NCI-H1048 (cell line): ENCODE measurements at regions not wholly inside any gene's neighbourhood (a gene's known extent, or its start where the extent isn't known, plus 50 kb on each side); places are given as distances from the start of the nearest gene placed in this dataset.
"Not testable (repeated sequence)": the region's sequence is repeated elsewhere in the genome, so short reads cannot be mapped to it uniquely, and the experiment has no call there.

ENCODE experiments used
- DNase-seq: peaks from one replicate; lab custom pipeline; 2025; lab: John Stamatoyannopoulos, UW

DNA sequence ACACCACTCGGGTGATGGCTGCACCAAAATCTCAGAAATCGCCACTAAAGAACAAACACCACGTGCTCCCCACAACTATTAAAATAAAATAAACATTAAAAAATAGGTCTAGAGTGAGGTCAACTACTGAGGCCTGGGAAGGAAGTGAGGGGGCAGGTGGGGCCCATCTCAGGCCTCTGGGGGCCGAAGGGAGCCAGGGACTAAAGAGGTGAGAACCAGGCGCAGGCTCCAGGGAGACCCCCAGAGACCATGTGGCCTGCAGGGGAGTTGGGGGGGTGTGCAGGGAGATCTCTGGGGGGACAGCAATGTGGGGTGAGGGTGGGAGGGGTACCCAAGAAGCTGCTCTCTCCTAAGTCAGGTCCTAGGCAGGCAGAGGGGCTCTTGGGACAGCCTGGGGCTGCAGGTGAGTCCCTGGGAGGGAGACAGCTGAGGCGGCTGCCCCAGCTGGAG, 111.3 kb upstream of the SMURF2 start:
- no peak for DNase-seq

DNA sequence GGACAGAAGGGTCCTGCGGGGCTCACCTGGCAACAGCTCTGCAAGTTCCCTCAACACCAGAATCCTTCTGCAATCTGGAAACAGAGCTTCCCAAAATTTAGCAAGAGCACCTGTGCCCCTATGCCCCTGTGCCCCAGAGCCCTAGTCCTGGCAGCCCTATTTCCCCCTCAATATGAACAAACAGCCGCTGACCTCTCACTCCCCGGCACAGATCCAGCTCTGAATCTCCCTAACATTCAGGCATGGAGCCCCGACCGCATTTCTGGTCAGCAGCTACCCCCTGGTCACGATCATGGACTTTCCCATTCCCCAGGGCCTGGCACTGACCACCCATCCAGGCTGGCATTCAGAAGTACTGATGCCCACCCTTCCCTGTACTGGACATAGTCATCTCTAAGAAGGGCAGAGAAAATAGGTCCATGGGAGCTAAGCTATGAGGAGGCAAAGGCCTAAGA, 110.8 kb upstream of the SMURF2 start:
- DNase-seq: no peak

DNA sequence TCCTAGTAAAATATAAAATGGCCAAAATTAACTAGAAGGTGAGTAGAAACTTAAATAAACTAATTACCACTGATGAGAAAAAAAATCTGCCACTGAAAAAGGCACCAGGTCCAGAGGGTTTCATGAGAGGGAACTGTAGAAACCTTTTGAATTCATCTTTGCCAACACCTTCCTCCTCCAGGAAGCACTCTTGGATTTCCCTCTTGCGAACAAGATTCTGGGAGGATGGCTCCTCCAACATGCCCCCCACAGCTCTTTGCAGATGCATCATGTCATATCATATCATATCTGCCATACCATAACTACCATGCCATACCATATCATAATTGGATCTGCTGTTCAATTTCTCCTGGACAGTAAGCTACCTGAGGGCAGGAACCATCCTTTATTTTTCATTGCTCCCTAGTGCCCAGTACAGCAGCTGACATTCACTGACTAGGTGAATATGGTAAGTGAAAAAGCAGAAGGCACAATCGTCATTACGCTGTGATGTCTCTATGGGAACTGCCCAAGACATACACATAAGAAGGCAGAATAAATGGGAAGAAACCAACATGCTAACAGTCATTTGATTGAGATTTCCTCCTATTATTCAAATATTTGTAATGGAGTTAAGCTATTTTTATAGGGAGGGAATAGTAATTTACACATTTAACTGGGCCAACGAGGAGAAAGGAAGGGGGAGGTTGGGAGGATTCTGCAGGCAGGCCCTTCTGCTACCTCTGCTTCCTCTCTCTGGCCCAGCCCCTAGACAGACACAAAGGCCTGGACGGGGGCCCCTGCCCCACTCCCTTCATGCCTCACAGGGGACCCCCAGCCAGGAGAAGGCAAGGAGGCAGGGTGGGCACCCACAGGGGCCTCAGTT, 110.1 kb upstream of the SMURF2 start:
- no peak for DNase-seq

DNA sequence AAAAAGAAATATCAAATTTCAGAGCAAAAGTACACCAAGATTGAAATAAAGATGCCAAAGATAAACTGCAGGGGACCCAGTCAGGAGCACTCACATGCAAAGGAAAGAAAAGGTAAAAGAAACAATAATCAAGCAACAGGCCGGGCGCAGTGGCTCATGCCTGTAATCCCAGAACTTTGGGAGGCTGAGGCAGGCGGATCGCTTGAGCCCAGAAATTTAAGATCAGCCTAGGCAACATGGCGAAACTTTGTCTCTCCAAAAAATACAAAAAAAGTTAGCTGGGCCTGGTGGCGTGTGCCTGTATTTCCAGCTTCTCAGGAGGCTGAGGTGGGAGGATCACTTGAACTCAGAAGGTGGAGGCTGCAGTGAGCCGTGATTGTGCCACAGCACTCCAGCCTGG, 107.6 kb upstream of the SMURF2 start:
- no peak for DNase-seq

DNA sequence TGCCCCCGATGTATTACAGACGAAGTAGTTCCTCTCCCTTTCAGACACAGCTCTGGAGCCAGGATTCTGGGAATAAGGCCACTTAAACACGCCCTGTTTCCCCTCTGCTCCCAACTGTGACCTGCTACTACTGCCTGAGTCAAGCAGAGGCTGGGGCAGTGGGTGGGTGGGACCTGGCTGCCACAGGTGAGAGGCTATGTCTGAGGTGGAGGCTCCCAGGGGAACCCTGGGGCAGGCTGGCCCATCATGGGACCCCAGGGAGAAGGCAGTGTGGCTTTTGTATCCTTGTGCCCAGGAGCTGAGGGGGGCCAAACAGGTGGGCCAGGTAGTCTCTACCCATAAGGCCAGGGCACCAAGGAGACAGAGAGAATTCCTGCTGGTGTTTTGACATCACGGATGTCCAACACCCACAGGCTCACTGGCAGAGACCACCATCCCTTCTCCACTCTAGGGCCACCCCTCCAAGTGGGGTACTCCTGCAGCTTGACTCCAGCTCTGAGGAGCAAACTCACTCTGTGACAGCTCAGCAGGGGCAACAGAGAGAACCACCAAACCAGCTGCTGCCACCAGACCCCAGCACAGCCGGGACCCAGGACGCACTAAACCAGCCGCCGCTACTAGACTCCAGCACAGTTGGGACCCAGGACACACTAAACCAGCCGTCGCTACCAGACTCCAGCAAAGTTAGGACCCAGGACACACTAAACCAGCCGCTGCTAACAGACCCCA, 105.3 kb upstream of the SMURF2 start:
- DNase-seq: no peak

DNA sequence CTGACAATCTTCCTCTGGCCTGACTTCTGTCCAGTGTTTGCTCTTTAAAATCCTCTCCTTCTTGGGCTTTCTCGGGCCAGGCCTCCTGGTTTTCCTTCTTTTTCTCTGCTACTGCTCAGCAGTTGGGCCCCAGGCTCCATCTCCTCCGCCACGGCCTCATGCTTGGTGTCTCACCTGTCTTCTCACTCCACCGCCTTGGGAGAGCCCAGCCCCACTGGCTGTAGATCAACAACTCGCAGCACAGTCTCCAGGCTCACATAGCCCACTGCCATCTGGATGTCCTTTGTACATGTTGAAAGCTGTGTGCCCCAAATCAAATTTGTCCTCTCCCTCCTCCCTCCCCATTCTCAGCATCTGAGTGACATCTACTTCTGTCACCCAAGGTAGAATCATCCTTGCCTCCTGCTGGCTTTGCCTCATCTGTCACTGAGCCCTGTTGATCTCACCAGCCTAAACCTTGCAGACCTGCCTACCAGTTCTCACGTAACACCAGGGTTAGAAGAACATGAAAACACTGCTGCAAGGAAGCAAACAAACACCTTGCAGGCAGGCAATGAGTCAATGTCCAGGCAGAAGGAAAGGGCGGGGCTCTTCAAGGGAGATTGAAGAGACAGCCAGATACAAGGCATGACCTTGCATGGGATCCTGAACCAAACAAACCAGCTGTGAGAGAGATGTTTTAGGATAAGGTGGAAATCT, 103.2 kb upstream of the SMURF2 start:
- DNase-seq: no peak

DNA sequence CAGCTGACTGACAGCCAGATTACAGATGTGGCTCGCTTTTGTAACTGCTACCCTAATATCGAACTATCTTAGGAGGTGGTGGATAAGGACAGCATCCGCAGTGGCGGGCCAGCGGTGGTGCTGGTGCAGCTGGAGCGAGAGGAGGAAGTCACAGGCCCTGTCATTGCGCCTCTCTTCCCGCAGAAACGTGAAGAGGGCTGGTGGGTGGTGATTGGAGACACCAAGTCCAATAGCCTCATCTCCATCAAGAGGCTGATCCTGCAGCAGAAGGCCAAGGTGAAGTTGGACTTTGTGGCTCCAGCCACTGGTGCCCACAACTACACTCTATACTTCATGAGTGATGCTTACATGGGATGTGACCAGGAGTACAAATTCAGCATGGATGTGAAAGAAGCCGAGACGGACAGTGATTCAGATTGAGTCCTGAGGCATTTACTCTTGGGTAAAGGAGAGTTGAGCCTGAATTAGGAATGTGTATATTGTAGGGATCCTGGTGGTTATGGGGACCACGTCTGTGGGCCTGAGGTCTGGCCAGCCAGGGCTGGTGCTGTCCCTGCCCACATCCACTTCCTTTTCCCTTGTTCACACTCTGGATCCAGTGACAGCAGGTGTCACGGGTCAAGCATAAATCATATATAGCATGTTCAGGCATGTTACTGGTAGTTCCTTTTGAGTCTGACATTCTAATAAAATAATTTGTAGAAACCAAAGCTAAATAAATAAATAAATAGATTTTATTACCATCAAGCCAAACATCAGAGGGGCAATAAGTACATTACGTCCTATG, 89.0 kb upstream of the SMURF2 start:
- DNase-seq: no peak

DNA sequence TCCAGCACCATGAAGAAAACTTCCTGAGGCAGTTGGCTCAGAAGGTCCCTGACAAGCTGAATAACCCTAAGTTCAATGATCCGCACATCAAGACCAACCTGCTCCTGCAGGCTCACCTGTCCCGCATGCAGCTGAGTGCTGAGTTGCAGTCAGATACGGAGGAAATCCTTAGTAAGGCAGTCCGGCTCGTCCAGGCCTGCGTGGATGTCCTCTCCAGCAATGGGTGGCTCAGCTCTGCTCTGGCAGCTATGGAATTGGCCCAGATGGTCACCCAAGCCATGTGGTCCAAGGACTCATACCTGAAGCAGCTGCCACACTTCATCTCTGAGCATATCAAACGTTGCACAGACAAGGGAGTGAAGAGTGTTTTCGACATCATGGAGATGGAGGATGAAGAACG, 88.4 kb upstream of the SMURF2 start:
- no peak for DNase-seq

DNA sequence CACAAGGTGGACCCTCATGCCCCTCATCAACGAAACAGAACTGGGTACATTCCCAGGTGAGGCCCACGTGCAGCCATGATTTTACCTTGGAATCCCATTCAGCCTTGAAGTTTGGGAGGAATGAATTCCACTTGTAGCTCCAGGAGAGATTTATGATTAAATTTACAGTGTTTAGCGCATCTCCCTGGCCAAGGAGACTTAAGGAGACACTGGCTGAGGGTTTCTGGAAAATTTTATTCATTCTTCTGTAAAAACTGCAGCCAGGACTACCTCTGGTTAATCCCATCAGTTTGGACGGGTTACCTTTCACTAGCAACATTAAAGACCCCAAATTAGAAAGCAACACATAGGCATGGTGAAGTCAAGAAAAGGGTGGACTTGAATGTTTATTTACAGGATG, 87.2 kb upstream of the SMURF2 start:
- DNase-seq: no peak

DNA sequence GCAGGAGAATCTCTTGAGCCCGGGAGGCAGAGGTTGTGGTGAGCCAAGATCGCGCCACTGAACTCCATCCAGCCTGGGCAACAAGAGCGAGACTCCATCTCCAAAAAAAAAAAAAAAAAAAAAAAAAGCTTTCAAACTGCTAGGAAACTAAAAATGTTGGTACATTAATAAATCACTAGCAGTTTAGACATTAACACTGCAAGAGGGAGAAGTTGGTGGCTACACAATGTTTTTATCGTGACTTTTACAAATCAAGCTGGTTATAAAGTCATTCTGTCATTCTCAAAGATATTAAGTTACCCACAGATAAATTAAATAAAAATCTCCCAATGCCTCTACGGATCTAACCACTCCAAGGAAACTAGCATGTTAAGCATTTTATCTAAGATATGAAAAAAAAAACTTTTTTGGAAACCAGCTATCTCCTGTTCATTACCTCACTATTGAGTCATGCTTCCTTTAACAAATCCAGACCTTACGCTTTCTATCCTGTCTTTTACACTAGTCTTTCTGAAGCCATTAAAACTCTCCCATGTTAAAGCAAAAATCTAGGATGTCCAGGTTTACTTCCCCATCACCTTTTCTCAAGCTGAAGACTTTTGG, 85.9 kb upstream of the SMURF2 start:
- no peak for DNase-seq

DNA sequence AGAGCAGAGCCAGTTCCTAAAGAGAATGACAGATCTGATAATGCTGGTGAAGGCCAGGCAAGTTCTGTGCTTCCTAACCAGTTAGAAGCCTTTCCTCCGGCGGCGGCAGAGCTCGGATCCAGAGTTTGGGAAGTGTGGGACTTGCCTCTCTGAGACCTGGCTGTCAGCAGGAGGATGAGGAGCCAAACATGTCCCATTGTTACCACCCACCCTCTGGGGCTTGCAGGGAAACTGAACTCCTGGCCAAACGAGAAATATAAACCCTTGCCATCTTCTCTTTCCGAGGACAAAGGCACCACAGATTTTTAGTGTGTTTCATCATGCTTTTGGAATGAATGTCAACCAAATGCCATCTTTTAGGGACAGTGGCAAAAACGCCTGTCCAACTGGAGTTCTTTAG, 80.2 kb upstream of the SMURF2 start:
- DNase-seq: no peak

DNA sequence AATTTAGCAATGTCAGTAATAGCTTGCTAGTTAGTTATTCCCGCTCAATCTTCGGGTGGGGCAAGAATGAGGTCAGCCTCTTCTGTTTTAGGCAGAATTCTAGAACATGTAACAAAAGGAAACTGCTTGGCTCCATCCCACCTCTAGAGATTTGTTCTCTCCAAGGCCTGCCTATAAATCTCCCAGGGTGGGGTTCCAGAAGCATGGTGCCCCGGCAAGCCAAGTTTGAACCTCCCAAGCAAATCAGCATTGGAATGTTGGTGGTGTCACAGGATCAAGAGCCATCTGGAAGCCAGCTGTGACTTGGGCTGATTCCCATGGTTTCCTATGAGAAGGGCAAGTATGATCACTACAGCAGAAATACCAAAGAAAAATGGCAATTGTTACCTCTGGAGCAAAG, 79.8 kb upstream of the SMURF2 start:
- not testable (repeated sequence) for DNase-seq

DNA sequence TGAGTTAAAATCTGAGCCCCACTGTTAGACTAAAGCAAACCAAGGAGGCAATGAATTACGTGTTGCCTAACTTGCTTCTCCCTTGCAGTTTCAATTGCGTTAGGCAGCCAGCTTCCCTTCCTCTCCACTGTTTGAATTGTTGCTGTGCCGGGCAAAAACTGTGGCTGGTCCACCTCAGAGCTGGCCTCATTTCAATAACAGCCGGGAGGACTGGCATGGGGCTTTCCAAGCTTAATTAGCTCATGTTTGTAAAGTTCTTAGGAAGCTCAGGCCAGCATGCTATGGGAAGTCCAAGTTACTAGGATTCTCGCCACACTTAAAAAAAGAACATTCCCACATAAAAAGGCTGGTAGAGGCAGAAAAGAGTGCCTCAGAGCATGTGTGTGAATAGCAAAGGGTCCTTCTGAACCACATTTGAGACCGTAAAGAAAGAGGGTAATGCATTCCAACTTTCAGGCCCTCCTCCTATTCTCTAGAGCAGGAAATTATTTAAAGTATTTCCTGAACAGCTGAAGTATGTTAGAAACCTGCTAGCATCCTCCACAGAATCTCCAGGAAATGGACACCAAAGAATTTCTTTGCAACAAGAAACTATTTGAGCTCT, 79.0 kb upstream of the SMURF2 start:
- no peak for DNase-seq

DNA sequence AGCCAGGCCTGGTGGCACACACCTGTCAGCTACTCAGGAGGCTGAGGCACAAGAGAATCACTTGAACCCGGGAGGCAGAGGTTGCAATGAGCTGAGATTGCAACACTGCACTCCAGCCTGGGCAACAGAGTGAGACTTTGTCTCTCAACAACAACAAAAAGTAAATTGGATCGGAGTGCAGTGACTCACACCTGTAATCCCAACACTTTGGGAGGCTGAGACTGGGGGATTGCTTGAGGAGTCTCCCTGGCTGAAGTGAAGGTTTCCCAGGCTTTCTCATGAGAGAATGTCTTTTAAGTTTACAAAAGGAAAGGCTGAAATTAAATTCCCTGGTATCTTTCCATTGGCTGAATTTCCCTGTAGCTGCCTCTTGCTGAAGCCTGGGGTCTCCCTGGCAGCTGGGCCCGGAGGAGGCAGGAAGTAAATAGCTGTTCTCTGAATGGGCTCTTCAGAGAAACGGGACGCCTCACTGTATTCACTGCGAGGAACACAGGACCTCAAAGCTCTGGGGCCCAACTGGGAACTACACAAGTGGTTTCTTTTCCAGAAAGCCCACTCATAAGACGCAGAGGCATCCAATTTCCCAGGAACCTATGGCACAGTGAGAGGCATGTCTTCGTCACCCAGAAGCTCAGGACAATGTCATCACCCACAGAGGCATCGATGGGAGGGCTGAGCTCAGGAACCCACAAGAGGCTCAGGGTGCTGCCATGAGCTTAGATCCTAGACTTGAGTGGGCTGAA, 77.4 kb upstream of the SMURF2 start:
- DNase-seq: no peak

DNA sequence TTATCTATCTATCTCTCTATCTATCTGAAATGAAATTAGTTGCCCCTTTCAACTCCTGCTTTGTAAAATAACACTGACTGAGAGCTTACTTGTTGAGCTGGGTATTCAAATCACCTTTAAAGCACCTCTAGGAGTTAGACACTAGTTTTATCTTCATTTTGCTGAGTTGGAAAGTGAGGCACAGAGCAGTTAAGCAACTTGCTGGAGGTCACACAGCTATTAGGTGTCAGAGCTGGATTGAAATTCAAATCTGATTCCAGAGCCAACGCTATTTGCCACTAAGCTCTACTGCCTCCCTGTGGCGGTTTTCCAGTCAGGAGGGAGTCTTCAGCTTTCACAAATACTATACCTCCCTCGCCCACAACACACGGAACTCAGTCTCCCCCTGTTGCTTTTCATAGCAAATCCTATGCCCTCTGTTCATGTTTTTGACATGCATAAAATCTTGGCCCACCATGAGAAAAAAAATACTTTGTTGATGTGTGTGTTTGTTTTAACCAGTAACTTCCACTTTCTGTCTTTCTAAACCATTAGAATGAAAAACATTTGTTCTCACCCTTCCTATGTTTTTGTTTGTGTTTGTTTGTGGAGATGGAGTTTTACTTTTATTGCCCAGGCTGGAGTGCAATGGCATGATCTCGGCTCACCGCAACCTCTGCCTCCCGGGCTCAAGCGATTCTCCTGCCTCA, 74.8 kb upstream of the SMURF2 start:
- DNase-seq: no peak

DNA sequence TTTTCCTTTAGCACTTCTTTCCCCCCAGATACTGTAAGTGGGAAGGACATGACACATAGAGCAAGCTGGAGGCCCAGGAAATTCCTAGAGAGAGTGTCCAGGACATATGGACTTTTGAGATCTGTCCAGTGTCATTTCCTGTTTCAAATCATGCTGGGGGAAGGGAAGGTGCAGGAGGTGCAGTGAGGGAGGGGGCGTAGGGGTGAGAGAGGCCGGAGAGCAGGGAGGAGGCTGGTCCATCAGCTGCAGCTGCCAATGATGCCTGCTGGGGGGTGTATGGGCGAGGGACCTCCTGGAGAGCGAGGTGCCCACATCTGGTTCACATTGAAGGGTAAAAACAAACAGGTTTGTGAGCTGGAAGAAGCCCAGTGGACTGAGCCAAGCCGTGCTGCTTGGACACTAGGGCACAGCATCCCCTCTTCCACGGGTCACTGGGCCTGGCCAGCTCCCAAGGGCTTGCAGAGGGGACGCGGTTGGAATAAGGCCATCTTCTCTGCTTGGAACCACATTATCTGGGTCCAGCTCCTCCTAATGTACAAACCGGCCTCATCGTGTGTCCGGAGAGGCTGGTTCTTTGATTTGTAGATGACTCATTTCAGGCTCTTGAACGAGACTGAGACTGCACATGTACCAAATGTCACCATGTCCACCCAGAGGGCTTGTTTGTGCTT, 70.4 kb upstream of the SMURF2 start:
- no peak for DNase-seq

DNA sequence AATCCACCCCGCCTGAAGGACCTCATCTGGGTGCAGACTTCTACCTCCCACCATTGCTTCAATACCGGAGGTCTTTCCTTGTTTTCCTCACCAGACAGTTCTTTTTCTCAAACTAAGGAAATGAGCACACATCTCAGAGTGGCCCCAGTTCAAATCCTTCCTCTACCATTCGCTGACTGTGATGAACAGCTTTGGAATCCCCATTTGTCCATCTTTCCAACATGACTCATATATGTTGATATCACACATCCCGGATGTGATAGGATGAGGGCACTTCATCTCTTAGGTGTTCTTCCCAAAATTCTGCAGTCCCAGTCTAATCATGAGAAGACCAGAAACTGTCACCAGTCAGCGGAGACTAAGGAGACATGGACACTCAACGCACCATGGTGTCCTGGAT, 67.9 kb upstream of the SMURF2 start:
- not testable (repeated sequence) for DNase-seq

DNA sequence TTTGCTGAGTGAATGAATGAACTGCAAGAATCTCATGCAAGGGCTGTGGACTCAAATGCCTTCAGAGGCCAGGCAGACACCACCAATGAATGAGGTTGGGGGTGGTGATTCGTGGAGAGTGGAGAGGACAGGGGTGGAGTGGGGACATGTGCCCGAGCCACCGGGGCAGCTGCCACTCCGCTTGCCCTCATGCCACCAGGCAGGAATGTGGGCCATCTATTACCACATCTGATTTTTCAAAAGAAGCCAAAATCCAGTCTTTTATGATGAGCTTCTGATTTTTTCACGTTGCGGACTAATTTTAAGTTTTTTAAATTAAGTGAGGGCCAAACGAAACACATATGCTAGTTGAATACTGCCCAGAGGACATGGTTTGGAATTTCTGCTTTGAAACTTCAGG, 67.1 kb upstream of the SMURF2 start:
- no peak for DNase-seq

DNA sequence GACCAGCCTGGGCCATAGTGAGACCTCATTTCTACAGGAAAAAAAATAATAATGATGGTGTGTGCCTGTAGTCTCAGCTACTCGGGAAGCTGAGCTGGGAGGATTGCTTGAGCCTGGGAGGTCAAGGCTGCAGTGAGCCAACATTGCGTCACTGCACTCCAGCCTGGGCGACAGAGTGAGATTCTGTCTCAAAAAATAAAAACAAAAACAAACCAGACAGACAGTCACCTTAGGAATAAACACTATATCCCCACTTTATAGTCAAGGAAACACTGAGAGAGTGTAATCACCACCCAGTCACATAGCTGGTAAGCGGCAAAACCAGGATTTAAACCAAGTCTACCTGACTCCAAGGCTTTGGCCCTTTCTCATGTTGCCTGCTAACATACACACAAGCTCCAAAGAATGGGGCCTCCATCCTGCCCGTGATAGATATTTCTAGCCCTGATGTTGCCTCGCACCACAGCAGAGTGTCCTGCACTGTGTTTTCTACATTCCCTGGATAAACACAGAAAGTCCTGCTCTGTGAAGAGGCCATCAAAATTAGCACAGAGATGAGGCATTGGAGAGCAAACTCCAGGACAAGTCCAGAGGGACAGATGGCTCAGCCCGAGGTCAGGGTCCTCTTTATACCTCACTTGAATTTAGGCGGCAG, 66.1 kb upstream of the SMURF2 start:
- no peak for DNase-seq
